ENCODE measurements at regions not wholly inside any gene's neighbourhood (a gene's known extent, or its start where the extent isn't known, plus 50 kb on each side); places are given as distances from the start of the nearest gene placed in this dataset.
"Not testable (repeated sequence)": the region's sequence is repeated elsewhere in the genome, so short reads cannot be mapped to it uniquely, and the experiment has no call there.

GRCh38 chr7:9125246-9125645, 691.8 kb downstream of the NXPH1 start:
- Histone ChIP-seq H4K20me1 (ENCODE audit: insufficient read depth, low read length) (no peaks in the 10 kb centered on the region), H3K27ac (ENCODE audit: low read length) (no peak overlapping the region), H3K4me1 (ENCODE audit: insufficient read depth, low read length) (no peaks in the 10 kb centered on the region), H3K27me3 (ENCODE audit: insufficient read depth, low read length, poor library complexity) (no peaks in the 10 kb centered on the region), H2AFZ (ENCODE audit: low read depth, low read length) (no peak overlapping the region), H3K36me3 (ENCODE audit: insufficient read depth, low read length) (no peaks in the 10 kb centered on the region), H3K4me2 (ENCODE audit: insufficient read depth, low read length) (no peak overlapping the region), H3K79me2 (ENCODE audit: insufficient read depth, low read length) (no peaks in the 10 kb centered on the region), H3K9me3 (ENCODE audit: insufficient read depth, low read length, severe bottlenecking) (no peaks in the 10 kb centered on the region), H3K4me3 (ENCODE audit: low read depth in 1 of 2, low read length in 2 of 2) (no peak overlapping the region), H3K9ac (ENCODE audit: low read depth, low read length) (no peak overlapping the region)
- ATAC-seq (ENCODE audit: insufficient read depth, low read depth) (no peak), DNase-seq (no peak)
- TF ChIP-seq EZH2 (IDR thresholded peaks at IDR 0.05; ENCODE audit: borderline replicate concordance, low read depth, low read length, severe bottlenecking) (no peak), CTCF (IDR thresholded peaks at IDR 0.05; ENCODE audit: borderline replicate concordance, extremely low read depth, low read length, poor library complexity, severe bottlenecking) (no peak)

DNA sequence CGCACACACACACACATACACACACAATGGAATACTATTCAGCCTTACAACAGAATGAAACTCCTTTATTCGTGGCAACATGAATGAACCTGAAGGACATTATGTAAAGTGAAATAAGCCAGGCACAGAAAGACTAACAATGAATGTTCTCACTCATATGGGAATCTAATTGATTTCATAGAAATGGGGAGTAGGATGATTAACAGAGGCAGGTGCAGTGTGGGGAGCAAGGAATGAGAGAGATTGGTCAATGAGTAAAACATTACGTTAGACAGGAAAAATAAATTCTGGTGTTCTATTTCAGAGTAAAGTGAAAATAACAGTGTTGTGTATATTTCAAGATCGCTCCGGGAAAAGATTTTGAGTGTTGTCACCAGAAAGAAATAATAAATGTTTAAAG, 694.5 kb downstream of the NXPH1 start:
- ATAC-seq (ENCODE audit: insufficient read depth, low read depth) = no peak
- Histone ChIP-seq H3K27ac (ENCODE audit: low read length) (no peak overlapping the region), H3K4me2 (ENCODE audit: insufficient read depth, low read length) (no peak overlapping the region), H3K79me2 (ENCODE audit: insufficient read depth, low read length) (no peaks in the 10 kb centered on the region), H3K4me1 (ENCODE audit: insufficient read depth, low read length) (no peaks in the 10 kb centered on the region), H2AFZ (ENCODE audit: low read depth, low read length) (no peak overlapping the region), H3K9ac (ENCODE audit: low read depth, low read length) (no peak overlapping the region), H3K9me3 (ENCODE audit: insufficient read depth, low read length, severe bottlenecking) (no peaks in the 10 kb centered on the region), H4K20me1 (ENCODE audit: insufficient read depth, low read length) (no peaks in the 10 kb centered on the region), H3K36me3 (ENCODE audit: insufficient read depth, low read length) (no peaks in the 10 kb centered on the region), H3K27me3 (ENCODE audit: insufficient read depth, low read length, poor library complexity) (no peaks in the 10 kb centered on the region), H3K4me3 (ENCODE audit: low read depth in 1 of 2, low read length in 2 of 2) (no peak overlapping the region)
- DNase-seq = no peak
- TF ChIP-seq CTCF (IDR thresholded peaks at IDR 0.05; ENCODE audit: borderline replicate concordance, extremely low read depth, low read length, poor library complexity, severe bottlenecking) (no peak), EZH2 (IDR thresholded peaks at IDR 0.05; ENCODE audit: borderline replicate concordance, low read depth, low read length, severe bottlenecking) (no peak)

DNA sequence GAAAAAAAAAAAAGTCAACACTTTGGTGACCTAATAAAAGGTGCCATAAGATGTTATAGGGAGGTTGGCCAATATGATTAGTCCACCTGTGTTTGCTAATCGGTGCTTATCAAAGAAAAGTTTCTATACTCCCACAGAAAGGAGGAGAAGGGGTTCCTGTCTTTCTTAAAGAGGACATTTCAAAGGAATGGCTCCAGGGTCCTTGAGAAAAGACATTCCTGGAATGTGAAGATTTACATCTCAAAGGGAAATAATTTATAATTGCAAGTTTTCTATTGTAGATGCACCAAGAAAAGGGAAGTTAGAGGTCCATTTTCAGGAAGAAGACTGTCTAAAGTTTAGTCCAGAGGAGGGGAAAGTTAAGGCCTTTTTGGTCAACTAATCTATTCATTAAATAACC, 715.3 kb downstream of the NXPH1 start:
- H3K27me3 ChIP-seq (ENCODE audit: insufficient read depth, low read length, poor library complexity) = no peaks in the 10 kb centered on the region
- no peak overlapping the region for H3K4me3 ChIP-seq (ENCODE audit: low read depth in 1 of 2, low read length in 2 of 2)
- no peaks in the 10 kb centered on the region for H3K4me1 ChIP-seq (ENCODE audit: insufficient read depth, low read length)
- no peak overlapping the region for H3K9ac ChIP-seq (ENCODE audit: low read depth, low read length)
- no peak overlapping the region for H3K4me2 ChIP-seq (ENCODE audit: insufficient read depth, low read length)
- H2AFZ ChIP-seq (ENCODE audit: low read depth, low read length) = no peak overlapping the region
- no peaks in the 10 kb centered on the region for H4K20me1 ChIP-seq (ENCODE audit: insufficient read depth, low read length)
- H3K36me3 ChIP-seq (ENCODE audit: insufficient read depth, low read length) = no peaks in the 10 kb centered on the region
- TF ChIP-seq EZH2 (IDR thresholded peaks at IDR 0.05; ENCODE audit: borderline replicate concordance, low read depth, low read length, severe bottlenecking) (no peak), CTCF (IDR thresholded peaks at IDR 0.05; ENCODE audit: borderline replicate concordance, extremely low read depth, low read length, poor library complexity, severe bottlenecking) (no peak)
- H3K27ac ChIP-seq (ENCODE audit: low read length) = no peak overlapping the region
- DNase-seq (no peak), ATAC-seq (ENCODE audit: insufficient read depth, low read depth) (no peak)
- H3K79me2 ChIP-seq (ENCODE audit: insufficient read depth, low read length) = no peaks in the 10 kb centered on the region
- H3K9me3 ChIP-seq (ENCODE audit: insufficient read depth, low read length, severe bottlenecking) = no peaks in the 10 kb centered on the region

DNA sequence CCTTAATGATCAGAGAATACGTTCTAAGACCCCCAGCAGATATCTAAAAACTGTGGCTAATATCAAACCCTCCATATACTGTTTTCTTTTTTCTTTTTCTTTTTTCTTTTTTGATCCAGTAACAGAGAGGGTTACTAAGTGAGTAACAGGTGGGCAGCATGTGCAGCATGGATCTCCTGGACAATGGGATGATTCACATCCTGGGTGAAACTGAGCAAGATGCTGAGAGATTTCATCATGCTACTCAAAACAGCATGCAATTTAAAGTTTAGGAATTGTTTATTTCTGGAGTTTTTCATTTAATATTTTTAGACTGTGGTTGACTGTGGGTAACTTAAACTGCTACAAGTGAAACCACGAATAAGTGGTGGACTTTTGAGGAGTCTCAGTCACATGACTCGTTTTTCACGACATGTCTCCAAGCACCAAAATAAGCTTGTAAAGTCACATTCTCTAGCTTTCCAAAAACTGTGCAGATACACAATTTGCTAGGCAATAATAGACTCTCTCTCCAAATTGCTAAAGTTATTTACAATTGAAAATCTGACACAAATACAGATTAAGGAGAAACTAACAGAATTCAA, 716.2 kb downstream of the NXPH1 start:
- no peaks in the 10 kb centered on the region for H3K36me3 ChIP-seq (ENCODE audit: insufficient read depth, low read length)
- ATAC-seq (ENCODE audit: insufficient read depth, low read depth) = no peak
- no peak for TF ChIP-seq CTCF (IDR thresholded peaks at IDR 0.05; ENCODE audit: borderline replicate concordance, extremely low read depth, low read length, poor library complexity, severe bottlenecking)
- no peak for TF ChIP-seq EZH2 (IDR thresholded peaks at IDR 0.05; ENCODE audit: borderline replicate concordance, low read depth, low read length, severe bottlenecking)
- no peaks in the 10 kb centered on the region for H3K27me3 ChIP-seq (ENCODE audit: insufficient read depth, low read length, poor library complexity)
- H3K27ac ChIP-seq (ENCODE audit: low read length) = no peak overlapping the region
- H3K4me1 ChIP-seq (ENCODE audit: insufficient read depth, low read length) = no peaks in the 10 kb centered on the region
- no peaks in the 10 kb centered on the region for H3K9me3 ChIP-seq (ENCODE audit: insufficient read depth, low read length, severe bottlenecking)
- no peak overlapping the region for H3K4me3 ChIP-seq (ENCODE audit: low read depth in 1 of 2, low read length in 2 of 2)
- no peaks in the 10 kb centered on the region for H4K20me1 ChIP-seq (ENCODE audit: insufficient read depth, low read length)
- H2AFZ ChIP-seq (ENCODE audit: low read depth, low read length) = no peak overlapping the region
- no peaks in the 10 kb centered on the region for H3K79me2 ChIP-seq (ENCODE audit: insufficient read depth, low read length)
- no peak overlapping the region for H3K4me2 ChIP-seq (ENCODE audit: insufficient read depth, low read length)
- no peak for DNase-seq
- no peak overlapping the region for H3K9ac ChIP-seq (ENCODE audit: low read depth, low read length)

- not testable (repeated sequence) for H3K9ac ChIP-seq (ENCODE audit: low read depth, low read length); DNase-seq; H3K27me3 ChIP-seq (ENCODE audit: insufficient read depth, low read length, poor library complexity); H2AFZ ChIP-seq (ENCODE audit: low read depth, low read length); H3K27ac ChIP-seq (ENCODE audit: low read length); ATAC-seq (ENCODE audit: insufficient read depth, low read depth); H3K4me2 ChIP-seq (ENCODE audit: insufficient read depth, low read length); H3K36me3 ChIP-seq (ENCODE audit: insufficient read depth, low read length); H3K79me2 ChIP-seq (ENCODE audit: insufficient read depth, low read length); H3K4me3 ChIP-seq (ENCODE audit: low read depth in 1 of 2, low read length in 2 of 2); H3K4me1 ChIP-seq (ENCODE audit: insufficient read depth, low read length); H3K9me3 ChIP-seq (ENCODE audit: insufficient read depth, low read length, severe bottlenecking); H4K20me1 ChIP-seq (ENCODE audit: insufficient read depth, low read length)
Measured at GRCh38 chr7:9163691-9164090, 730.3 kb downstream of the NXPH1 start.
